ENCODE measurements at regions not wholly inside any gene's neighbourhood (a gene's known extent, or its start where the extent isn't known, plus 50 kb on each side); places are given as distances from the start of the nearest gene placed in this dataset.
"Not testable (repeated sequence)": the region's sequence is repeated elsewhere in the genome, so short reads cannot be mapped to it uniquely, and the experiment has no call there.

DNA sequence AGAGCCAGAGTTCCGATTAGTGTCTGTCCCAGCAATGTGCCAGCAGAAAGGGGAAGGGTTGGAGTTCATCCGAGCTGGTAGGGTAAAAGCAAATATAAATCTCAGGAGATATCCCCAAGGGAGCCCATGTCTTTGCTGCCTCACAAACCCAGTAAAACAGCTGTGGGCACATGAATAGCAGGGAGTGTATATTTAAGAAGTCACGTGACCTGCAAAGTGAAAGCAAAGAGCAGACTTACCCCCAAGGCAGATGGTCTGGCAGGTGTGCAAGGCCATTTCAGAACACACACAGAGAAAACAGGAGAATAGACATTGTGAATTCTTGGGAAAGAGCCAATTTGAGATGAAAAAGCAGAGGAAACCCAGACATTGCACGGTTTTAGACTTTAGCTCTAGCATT is 653.4 kb downstream of the TGIF2LX start:
- H4K20me1 ChIP-seq (ENCODE audit: control insufficient read depth, insufficient read depth, low read length, poor library complexity, severe bottlenecking); H3K27me3 Mint-ChIP-seq; H3K4me1 Mint-ChIP-seq; H3K9me3 Mint-ChIP-seq (ENCODE audit: insufficient read depth); H3K9me3 ChIP-seq (ENCODE audit: control extremely low read depth in 1 of 3, control insufficient read depth in 2 of 3, insufficient read depth in 1 of 3, low read length in 2 of 3); CTCF ChIA-PET; H3K27ac Mint-ChIP-seq; H3K4me2 ChIP-seq (replicated peaks; ENCODE audit: low read depth, low read length, poor library complexity, severe bottlenecking); H3K4me1 ChIP-seq (ENCODE audit: control insufficient read depth in 2 of 2, insufficient read depth in 2 of 2, low read length in 2 of 2); DNase-seq; H3K4me3 ChIP-seq (ENCODE audit: control extremely low read depth in 1 of 5, extremely low read depth in 1 of 5, insufficient read depth in 1 of 5, low read depth in 2 of 5, low read length in 4 of 5); H3K4me3 Mint-ChIP-seq; ATAC-seq (ENCODE audit: low read depth); H3K9ac ChIP-seq (ENCODE audit: low read length); intact Hi-C loops (cut with micrococcal nuclease); H3K36me3 ChIP-seq (replicated peaks in 1 of 2; ENCODE audit: control extremely low read depth in 1 of 2, control insufficient read depth in 1 of 2, extremely low read depth in 1 of 2, insufficient read depth in 2 of 2, low read length in 1 of 2); H3K27ac ChIP-seq (ENCODE audit: low read length in 2 of 2); H3K79me2 ChIP-seq (ENCODE audit: control insufficient read depth, insufficient read depth, low read length); POLR2A ChIA-PET; H3K27me3 ChIP-seq (replicated peaks in 1 of 4; ENCODE audit: control extremely low read depth in 1 of 4, control insufficient read depth in 3 of 4, insufficient read depth in 4 of 4, low read length in 3 of 4); H2AFZ ChIP-seq (ENCODE audit: insufficient read depth, low read depth, low read length, poor library complexity, severe bottlenecking): not testable (repeated sequence)
- WGBS (ENCODE audit: insufficient coverage): no CpG with 5 or more reads among the region's 4 CpGs

DNA sequence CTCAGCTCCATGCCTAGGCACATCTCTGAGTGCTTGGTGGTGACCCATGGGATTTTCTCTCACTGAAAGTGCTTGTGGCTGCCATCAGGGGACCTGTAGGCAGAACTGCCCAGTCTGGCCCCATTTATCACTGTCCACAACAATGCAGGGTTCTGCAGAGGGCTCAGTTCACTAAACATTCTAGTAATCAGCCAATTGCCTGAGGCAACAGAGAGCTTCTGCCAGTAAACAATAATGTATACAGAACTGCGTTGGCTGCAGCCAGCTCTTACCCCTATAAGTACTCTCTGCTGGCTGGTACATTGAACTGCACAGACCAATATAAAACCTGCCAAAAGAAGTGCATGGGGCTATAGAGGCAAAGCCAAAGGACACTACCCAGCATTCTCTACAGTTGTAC is 680.2 kb downstream of the TGIF2LX start:
- H3K4me2 ChIP-seq (replicated peaks; ENCODE audit: low read depth, low read length, poor library complexity, severe bottlenecking); POLR2A ChIA-PET; H3K27ac ChIP-seq (ENCODE audit: low read length in 2 of 2); H3K9me3 Mint-ChIP-seq (ENCODE audit: insufficient read depth); DNase-seq; ATAC-seq (ENCODE audit: low read depth); H3K4me3 Mint-ChIP-seq; H4K20me1 ChIP-seq (ENCODE audit: control insufficient read depth, insufficient read depth, low read length, poor library complexity, severe bottlenecking); intact Hi-C loops (cut with micrococcal nuclease); H3K27ac Mint-ChIP-seq; H3K27me3 ChIP-seq (replicated peaks in 1 of 4; ENCODE audit: control extremely low read depth in 1 of 4, control insufficient read depth in 3 of 4, insufficient read depth in 4 of 4, low read length in 3 of 4); H3K9ac ChIP-seq (ENCODE audit: low read length); H3K79me2 ChIP-seq (ENCODE audit: control insufficient read depth, insufficient read depth, low read length); H3K4me1 ChIP-seq (ENCODE audit: control insufficient read depth in 2 of 2, insufficient read depth in 2 of 2, low read length in 2 of 2); CTCF ChIA-PET; H3K4me1 Mint-ChIP-seq; H3K27me3 Mint-ChIP-seq; H2AFZ ChIP-seq (ENCODE audit: insufficient read depth, low read depth, low read length, poor library complexity, severe bottlenecking); H3K36me3 ChIP-seq (replicated peaks in 1 of 2; ENCODE audit: control extremely low read depth in 1 of 2, control insufficient read depth in 1 of 2, extremely low read depth in 1 of 2, insufficient read depth in 2 of 2, low read length in 1 of 2); H3K9me3 ChIP-seq (ENCODE audit: control extremely low read depth in 1 of 3, control insufficient read depth in 2 of 3, insufficient read depth in 1 of 3, low read length in 2 of 3); H3K4me3 ChIP-seq (ENCODE audit: control extremely low read depth in 1 of 5, extremely low read depth in 1 of 5, insufficient read depth in 1 of 5, low read depth in 2 of 5, low read length in 4 of 5): not testable (repeated sequence)
- no CpG with 5 or more reads among the region's 1 CpG for WGBS (ENCODE audit: insufficient coverage)

DNA sequence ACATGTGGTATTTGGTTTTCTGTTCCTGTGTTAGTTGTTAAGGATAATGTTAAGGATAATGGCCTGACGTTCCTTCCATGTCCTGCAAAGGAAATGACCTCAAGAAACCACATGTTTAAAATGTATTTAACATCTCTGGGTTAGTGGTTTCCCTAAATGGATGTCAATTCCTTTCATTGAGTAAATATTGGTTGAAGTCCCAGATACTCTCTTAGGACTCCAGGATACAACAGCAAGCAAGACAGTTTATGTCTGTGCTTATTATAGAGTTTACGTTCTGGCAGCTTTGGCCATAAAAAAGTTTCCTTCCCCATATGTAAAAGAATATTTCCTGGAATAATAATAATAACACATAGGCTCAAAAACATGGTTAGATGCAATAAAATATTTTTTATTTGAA is 684.0 kb downstream of the TGIF2LX start:
- H3K36me3 ChIP-seq (replicated peaks in 1 of 2; ENCODE audit: control extremely low read depth in 1 of 2, control insufficient read depth in 1 of 2, extremely low read depth in 1 of 2, insufficient read depth in 2 of 2, low read length in 1 of 2); H3K9ac ChIP-seq (ENCODE audit: low read length); H3K4me1 ChIP-seq (ENCODE audit: control insufficient read depth in 2 of 2, insufficient read depth in 2 of 2, low read length in 2 of 2); CTCF ChIA-PET; H3K9me3 Mint-ChIP-seq (ENCODE audit: insufficient read depth); H4K20me1 ChIP-seq (ENCODE audit: control insufficient read depth, insufficient read depth, low read length, poor library complexity, severe bottlenecking); H3K27me3 Mint-ChIP-seq; H3K4me3 Mint-ChIP-seq; H3K9me3 ChIP-seq (ENCODE audit: control extremely low read depth in 1 of 3, control insufficient read depth in 2 of 3, insufficient read depth in 1 of 3, low read length in 2 of 3); H3K4me1 Mint-ChIP-seq; ATAC-seq (ENCODE audit: low read depth); H3K27me3 ChIP-seq (replicated peaks in 1 of 4; ENCODE audit: control extremely low read depth in 1 of 4, control insufficient read depth in 3 of 4, insufficient read depth in 4 of 4, low read length in 3 of 4); DNase-seq; H3K27ac Mint-ChIP-seq; intact Hi-C loops (cut with micrococcal nuclease); POLR2A ChIA-PET; H3K27ac ChIP-seq (ENCODE audit: low read length in 2 of 2); H2AFZ ChIP-seq (ENCODE audit: insufficient read depth, low read depth, low read length, poor library complexity, severe bottlenecking); H3K4me2 ChIP-seq (replicated peaks; ENCODE audit: low read depth, low read length, poor library complexity, severe bottlenecking); H3K79me2 ChIP-seq (ENCODE audit: control insufficient read depth, insufficient read depth, low read length); H3K4me3 ChIP-seq (ENCODE audit: control extremely low read depth in 1 of 5, extremely low read depth in 1 of 5, insufficient read depth in 1 of 5, low read depth in 2 of 5, low read length in 4 of 5): not testable (repeated sequence)
- no CpG with 5 or more reads among the region's 2 CpGs for WGBS (ENCODE audit: insufficient coverage)
